B cell (primary cell): ENCODE measurements at regions not wholly inside any gene's neighbourhood (a gene's known extent, or its start where the extent isn't known, plus 50 kb on each side); places are given as distances from the start of the nearest gene placed in this dataset.

Experiments
- EZH2 ChIP-seq: IDR thresholded peaks from 2 replicates; pipeline ENCODE4 v1.6.1; 2012; ENCODE audit warnings: borderline replicate concordance, low read depth, mild to moderate bottlenecking, moderate library complexity, low read length; ENCODE audit not compliant: insufficient read depth, poor library complexity, severe bottlenecking
- TF ChIP-seq, protein P1 (sequence below): fragments of 200-600 bp; IDR thresholded peaks from one replicate; pipeline ENCODE4 v1.8.0; 2022; ENCODE audit warnings: antibody characterized with exemption, mild to moderate bottlenecking

DNA sequence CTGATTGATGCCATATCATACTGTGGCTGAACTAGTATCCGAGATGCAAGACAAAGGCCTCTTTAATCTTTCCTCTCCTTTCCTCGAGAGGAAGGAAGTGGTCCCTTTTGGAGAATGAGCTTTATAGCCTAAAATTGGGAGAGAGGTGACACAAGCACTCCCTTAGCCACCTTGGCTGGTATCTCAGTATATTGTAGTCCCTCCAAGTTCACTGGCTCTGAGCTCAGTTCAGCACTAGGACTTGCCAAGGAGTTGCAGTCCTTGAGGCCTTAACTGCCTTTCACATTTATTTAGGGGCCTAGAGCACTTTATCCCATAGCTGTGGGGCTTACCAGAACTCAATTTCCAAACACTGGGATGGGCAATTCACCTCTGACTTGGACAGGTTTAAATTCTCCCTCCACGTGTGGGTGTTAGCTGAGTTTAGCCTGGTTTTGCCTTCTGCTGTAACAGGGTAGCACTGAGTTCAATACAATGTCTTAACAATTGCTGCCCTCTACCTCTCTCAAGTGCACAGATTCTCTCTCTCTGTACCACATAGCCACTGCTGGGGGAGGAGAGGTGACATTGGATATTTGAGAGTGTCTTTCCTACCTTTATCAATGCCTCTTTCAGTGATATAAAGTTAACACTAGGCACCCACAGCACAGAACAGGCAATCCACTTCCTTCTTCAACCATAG, 216.4 kb downstream of the TECRL start:
- TF ChIP-seq, protein P1, sequence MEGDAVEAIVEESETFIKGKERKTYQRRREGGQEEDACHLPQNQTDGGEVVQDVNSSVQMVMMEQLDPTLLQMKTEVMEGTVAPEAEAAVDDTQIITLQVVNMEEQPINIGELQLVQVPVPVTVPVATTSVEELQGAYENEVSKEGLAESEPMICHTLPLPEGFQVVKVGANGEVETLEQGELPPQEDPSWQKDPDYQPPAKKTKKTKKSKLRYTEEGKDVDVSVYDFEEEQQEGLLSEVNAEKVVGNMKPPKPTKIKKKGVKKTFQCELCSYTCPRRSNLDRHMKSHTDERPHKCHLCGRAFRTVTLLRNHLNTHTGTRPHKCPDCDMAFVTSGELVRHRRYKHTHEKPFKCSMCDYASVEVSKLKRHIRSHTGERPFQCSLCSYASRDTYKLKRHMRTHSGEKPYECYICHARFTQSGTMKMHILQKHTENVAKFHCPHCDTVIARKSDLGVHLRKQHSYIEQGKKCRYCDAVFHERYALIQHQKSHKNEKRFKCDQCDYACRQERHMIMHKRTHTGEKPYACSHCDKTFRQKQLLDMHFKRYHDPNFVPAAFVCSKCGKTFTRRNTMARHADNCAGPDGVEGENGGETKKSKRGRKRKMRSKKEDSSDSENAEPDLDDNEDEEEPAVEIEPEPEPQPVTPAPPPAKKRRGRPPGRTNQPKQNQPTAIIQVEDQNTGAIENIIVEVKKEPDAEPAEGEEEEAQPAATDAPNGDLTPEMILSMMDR, result no peak
- TF ChIP-seq EZH2, result no peak
